Cardiac septum (tissue), 1 donor: ENCODE measurements at regions not wholly inside any gene's neighbourhood (a gene's known extent, or its start where the extent isn't known, plus 50 kb on each side); places are given as distances from the start of the nearest gene placed in this dataset.
"Not testable (repeated sequence)": the region's sequence is repeated elsewhere in the genome, so short reads cannot be mapped to it uniquely, and the experiment has no call there.

ENCODE experiments used
- DNase-seq: peaks from one replicate; pipeline ENCODE4 v3.0.0-alpha.2; 2020; ENCODE audit warnings: low spot score
- intact Hi-C: fragments of 100-400 bp; cut with DNase I; formaldehyde crosslinking; loops from one replicate; pipeline ENCODE4 v1.14.0; 2022
- donor health status: DM: no; HTN: no; CAD: no.

DNA sequence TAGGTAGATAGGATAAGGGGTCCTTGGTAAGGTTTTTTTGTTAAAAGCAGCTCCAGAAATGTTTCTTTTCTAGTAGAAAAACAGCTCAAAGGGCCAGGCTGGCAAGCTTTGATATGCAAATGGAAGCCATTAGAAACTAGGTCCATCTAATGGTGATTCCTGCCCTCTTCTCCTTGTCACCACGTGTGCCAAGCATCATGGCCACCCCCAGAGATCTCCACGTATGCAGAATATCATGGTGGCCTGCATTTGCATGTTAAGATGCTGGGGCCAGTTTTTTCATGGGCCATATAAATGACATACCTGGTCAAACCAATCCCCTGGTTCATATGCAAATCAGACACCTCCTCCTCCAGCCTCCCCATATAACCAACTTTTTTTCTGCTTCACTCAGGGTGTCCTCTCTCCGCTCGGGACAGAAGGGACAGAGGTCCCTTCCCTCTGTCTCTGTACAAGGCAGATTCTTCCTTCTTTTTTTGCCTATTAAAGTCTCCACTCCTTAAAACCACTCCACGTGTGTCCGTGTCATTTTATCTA, 1335.9 kb downstream of the UQCRFS1 start:
- no peak for DNase-seq
- intact Hi-C loops = no loop called here

DNA sequence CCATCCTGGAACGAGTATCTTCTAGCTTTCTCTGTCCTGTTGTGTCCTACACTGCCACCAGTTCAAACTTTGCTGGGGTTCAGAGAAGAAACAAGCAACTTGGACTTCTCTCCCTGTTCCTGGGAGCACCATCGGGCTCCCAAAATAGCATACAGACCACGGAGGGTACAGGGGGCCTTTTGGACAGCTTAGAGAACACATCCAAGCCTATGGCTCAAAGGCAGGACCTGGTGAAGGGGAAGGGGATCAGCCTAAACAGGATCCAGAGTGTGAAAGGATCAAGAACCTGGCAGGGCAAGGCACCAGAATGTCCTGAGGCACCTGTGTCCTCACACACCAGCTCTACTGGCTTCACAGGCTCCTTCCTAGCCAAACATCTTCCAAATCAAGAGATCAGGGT, 1336.5 kb downstream of the UQCRFS1 start:
- no peak for DNase-seq
- intact Hi-C loops = no loop called here

DNA sequence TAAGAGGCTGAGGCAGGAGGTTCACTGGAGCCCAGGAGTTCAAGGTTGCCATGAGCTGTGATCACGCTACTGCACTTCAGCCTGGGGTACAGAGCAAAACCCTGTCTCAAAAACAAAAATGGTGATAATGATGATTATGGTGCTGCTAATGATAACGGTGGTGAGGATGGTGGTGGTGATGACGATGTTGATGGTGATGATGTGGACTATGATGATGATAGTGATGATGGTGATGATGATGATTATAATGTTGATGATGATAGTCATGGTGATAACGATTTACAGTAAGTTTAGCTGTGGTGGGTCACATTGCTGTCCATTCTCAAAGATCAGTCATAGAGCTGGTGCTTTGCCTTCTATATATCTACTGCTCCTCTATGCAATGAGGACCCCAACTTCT, 1340.6 kb downstream of the UQCRFS1 start:
- DNase-seq = no peak
- intact Hi-C loops = no loop called here

DNA sequence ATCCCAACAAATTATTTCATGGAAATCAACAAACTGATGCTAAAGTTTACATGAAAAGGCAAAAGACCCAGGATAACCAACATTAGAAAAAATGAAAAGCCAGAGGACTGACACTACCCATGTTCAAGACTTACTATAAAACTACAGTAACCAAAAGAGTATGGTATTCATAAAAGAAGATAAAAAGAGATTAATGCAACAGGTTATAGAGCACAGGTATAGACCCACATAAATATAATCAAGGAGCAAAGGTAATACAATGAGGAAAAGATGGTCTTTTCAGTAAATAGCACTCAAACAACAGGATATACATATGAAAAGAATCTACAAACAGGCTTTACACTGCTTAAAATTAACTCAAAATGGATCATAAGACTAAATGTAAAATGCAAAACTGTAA, 1342.7 kb downstream of the UQCRFS1 start:
- DNase-seq = no peak
- intact Hi-C loops = no loop called here

DNA sequence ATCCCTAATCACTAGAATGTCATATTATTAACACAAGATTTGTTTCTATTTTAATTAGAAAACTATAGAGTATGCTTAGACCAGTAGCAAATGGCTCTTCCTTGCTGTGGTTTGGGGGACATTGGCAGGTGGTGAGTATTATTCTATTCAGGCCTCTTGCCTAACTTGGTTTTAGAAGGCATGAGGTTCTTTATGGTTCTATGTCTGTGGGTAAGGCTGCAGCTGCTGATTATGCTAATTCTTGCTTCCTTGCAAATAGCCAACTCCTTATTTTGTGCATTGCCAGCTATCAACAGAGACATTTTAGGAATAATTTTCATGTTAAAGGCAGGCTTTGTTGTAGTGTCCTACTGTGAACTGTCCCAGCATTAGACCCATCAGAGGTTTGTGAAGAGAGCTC, 1344.9 kb downstream of the UQCRFS1 start:
- intact Hi-C loops = no loop called here
- no peak for DNase-seq

DNA sequence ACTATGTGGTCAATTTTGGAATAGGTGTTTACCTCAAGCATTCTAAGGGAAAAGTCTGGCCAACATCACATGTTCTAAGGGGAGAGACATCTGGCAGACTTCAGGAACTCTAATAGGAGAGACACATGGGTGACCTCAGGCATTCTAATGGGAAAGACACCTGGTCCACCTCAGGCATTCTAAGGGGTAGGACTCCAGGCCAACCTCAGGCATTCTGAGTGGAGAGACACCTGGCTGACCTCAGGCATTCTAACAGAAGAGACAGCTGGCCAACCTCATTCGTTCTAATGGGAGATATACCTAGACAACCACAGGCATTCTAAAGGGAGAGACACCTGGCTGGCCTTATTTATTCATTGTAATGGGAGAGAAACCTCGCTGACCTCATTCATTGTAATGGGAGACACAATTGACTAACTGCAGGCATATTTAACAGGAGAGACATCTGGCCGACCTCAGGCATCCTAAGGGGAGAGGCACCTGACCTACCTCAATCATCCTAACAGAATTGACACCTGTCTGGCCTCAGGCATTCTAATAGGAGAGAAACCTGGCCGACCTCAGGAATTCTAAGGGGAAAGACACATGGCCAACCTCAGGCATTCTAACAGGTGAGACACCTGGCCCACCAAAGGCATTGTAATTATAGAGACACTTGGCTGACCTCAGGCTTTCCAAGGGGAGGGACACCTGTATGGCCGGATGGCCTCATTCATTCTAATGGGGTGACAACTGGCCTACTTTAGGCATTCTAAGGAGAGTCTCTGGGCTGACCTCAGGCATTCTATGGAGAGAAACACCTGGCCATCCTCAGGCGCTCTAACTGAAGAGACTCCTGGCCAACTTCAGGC, 1346.8 kb downstream of the UQCRFS1 start:
- intact Hi-C loops = no loop called here
- no peak for DNase-seq

DNA sequence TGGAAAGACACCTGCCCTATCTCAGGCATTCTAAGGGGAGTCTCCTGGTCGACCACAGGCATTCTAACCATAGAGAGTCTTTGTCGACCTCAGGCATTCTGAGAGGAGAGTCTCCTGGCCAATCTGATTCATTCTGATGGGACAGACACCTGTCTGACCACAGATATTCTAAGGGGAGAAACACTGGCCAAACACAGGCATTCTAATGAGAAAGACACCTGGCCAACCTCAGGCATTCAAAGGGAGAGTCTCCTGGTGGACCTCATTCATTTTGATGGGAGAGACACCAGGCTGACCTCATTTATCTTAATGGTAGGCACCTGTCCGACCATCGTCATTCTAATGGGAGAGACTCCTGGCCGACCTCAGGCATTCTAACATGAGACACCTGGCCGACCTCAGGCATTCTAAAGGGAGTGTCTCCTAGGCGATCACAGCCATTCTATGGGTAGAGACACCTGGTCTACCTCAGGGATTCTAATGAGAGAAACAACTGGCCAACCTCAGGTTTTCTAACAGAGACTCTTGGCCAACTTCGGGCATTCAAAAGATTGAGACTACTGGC, 1351.5 kb downstream of the UQCRFS1 start:
- no peak for DNase-seq
- intact Hi-C loops = no loop called here

DNA sequence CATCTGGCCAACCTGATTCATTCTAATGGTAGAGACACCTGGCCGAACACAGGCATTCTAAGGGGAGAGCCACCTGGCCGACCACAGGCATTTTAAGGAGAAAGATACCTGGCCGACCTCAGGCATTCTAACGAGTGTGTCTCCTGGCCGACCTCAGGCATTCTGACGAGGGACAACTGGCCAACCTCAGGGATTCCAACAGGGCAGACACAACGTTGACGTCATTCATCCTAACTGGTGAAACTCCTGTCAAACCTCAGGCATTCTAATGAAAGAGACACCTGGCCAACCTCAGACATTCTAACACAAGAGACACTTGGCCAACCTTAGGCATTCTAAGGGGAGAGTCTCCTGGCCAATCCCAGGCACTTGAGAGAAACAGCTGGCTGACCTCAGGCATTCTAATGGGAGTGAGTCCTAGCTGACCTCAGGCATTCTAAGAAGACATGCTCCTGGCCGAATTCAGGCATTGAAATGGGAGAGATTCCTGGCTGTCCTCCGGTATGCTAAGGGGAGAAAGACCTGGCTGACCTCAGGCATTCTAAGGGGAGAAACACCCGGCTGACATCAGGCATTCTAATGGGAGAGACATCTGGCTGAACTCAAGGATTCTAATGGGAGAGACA, 1352.5 kb downstream of the UQCRFS1 start:
- DNase-seq = no peak
- intact Hi-C loops = no loop called here

DNA sequence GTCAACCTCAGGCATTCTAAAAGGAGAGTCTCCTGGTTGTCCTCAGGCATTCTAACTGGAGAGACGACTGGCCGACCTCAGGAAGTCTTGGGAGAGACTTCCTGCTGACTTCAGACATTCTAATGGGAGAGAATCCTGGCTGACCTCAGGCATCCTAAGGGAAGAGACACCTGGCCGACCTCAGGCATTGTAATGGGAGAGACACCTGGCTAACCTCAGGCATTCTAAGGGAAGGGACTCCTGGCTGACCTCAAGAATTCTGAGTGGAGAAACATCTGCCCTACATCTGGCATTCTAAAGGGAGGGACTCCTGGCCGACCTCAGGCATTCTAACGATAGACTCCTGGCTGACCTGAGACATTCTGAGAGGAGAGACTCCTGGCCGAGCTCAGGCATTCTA, 1353.3 kb downstream of the UQCRFS1 start:
- no peak for DNase-seq
- intact Hi-C loops = no loop called here

DNA sequence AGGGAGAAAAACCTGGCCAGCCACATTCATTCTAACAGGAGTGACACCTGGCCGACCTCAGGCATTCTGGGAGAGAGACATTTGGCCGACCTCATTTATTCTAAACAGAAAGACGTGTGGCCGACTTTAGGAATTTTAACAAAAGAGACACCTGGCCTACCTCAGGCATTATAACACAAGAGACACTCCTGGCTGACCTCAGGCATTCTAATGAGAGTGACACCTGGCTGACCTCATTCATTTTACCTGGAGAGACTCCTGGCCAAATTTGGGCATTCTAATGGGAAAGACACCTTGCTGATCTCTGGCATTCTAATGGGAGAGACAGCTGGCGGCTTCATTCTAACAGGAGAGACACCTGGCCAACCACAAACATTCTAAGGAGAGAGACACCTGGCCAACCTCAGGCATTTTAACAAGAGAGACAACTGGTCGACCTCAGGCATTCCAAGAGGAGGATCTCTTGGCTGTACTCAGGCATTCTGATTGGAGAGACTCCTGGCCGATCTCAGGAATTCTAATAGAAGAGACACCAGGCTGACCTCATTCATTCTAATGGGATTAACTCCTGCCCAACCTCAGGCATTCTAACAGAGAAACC, 1353.9 kb downstream of the UQCRFS1 start:
- DNase-seq = no peak
- intact Hi-C loops = no loop called here

DNA sequence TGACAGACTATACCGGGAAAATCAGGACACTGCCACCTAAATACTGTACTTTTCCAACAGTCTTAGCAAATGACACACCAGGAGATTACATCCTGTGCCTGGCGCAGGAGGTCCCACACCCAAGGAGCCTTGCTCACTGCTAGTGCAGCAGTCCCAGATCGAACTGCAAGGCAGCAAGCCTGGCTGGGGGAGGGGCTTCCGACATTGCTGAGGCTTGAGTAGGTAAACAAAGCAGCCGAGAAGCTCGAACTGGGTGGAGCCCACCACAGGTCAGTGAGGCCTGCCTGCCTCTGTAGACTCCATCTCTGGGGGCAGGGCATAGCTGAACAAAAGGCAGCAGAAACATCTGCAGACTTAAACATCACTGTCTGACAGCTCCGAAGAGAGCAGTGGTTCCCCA, 1360.0 kb downstream of the UQCRFS1 start:
- intact Hi-C loops, DNase-seq: not testable (repeated sequence)

DNA sequence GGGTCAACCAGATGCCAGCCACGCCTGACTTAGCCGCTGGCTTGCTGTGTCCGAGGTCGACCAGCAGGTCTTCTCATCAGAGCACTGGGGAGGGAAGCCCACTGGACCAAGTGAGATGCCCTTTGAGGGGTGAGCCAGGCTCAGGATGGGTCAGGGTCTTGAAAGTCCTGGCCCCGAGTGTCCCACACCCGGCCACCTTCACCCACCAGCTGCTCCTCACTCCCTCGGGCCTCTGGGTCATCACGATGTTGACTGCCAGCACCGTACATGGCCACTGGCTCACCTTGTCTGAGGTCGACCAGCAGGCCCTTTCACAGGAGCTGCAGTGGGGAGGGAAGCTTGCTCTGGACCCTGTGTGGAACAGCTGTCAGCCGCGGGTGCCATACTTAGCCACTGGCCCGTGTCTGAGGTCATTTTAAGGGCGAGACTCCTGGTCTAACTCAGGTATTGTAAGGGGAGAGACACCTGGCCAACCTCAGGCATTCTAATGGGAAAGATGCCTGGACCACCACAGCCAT, 1361.3 kb downstream of the UQCRFS1 start:
- intact Hi-C loops = no loop called here
- DNase-seq = no peak

DNA sequence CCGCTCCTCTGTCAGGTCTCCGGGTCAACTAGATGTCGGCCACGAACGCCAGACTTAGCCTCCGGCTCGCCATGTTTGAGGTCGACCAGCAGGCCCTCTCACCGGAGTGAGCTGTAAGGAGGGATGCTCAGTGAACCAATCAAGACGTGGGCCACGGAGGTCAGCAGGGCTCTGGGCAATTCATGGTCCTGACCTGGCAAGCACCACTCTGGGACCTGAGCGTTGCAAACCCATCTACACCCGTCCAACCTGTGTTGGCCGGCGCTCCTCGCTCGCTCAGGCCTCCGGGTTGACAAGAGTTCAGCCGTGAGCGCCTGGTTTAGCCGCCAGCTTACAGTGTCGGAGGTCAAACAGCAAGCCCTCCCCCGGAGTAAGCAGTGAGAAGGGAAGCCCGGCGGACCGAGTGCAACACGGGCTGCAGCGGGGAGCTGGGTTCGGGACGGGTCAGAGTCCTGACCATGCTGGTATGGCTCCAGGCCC, 1361.9 kb downstream of the UQCRFS1 start:
- no peak for DNase-seq
- intact Hi-C loops = no loop called here

DNA sequence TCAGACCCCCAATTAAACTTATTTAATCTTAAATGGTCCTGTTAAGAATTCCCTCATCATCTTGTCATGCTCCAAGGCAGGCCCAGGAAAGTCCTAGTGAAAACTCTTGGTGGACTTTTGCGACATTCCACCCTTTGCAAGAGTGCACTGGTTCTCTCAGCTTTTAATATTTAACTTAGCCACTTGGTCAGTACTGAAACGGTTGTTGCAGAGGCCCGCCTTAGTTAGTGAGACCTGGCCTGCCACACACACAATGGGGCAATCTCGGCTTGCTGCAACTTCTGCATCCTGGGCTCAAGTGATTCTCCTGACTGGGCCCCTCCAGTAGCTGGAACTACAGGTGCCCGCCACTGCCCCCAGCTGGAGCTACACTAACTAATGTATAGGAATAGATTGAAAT, 1366.0 kb downstream of the UQCRFS1 start:
- DNase-seq = no peak
- intact Hi-C loops = no loop called here

DNA sequence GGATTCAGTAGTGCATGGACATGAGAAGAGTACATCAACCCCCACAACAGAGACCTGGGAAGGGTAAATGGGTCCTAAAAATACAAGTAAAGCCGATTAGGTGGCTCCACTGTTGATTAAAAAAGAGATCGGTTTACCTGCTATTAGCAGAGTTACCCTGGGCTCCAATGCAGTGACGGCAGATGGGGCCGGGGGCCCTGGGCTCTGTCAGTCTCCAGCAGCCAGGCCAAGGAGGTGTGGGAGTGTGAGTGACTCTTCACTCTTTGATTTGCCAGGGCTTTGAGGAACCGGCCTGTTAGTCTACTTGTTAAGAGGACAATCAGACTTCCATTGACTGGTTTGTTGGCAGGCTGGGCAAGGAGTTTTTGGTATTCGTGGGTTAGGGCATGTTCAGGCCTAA, 1368.7 kb downstream of the UQCRFS1 start:
- no peak for DNase-seq
- intact Hi-C loops = no loop called here

DNA sequence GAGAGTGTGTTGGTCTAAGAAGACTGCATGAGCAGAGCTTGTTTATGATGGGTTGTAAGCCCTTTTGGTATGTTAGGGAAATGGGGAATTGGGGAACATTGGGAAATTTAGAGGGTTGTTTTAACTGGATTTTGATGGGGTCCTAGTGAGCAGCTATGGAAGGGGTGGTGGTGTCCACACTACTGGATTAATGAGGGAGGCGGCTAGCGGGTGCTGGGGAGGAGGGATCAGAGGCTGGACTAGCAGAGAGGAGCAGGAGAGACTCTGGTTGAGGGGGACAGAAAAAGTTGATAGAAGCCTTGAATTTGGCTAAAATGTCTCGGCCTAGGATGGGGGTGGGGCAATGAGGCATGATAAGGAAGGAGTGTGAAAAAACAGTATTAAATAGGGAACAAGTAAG, 1369.1 kb downstream of the UQCRFS1 start:
- intact Hi-C loops = no loop called here

DNA sequence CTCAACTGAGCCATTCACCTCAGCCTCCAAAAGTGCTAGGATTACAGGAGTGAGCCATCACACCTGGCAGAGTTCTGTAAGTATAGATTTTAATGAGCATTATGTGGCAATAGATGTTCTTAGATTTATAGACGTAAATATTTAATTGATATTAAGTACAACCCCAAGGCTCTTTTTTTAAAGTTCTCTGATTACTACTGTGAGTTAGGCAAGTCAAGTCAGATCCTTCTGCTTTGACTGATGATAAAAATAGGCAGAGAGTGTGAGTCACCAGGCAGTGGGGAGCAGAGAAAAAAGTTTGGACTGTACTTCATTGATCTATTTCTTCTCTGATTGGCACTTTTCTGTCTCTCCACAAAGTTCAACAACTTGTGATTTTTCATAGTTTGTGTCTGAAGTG, 1379.9 kb downstream of the UQCRFS1 start:
- no peak for DNase-seq
- intact Hi-C loops = no loop called here

More for the DNA sequence above, 1369.1 kb downstream of the UQCRFS1 start:
- DNase-seq = no peak

DNA sequence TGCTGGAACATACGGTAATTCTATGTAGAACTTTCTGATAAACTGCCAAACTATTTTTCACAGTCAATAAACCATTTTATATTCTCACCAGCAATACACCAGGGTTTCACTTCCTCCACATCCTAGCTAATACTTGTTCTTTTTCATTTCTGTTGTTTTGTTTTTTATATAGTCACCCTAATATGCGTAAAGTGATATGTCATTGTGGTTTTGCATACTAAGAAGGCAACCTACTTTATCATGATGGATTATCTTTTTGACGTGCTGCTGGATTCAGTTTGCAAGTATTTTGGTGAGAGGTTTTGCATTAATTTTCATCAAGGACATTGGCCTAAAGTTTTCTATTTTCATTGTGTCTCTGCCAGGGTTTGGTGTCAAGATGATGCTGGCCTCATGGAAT, 1384.1 kb downstream of the UQCRFS1 start:
- intact Hi-C loops = no loop called here
- no peak for DNase-seq

DNA sequence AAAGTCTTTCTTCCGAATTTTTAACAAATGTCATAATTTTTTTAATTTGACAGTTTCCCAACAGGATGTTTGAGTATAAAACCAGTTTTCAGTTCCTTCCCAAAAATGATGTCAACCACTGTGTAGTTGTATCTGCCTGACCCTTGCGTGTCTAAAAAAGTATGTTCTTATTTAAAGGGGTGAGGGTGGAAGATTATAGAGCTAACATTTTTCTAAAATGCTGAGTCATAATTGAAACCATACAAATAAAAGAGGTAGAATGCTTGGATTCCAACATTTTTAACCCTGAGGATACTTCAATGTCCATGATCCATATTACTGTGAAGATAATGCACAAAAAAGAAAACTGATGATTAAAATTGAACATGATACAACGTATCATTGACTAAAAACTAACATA, 1388.8 kb downstream of the UQCRFS1 start:
- intact Hi-C loops = no loop called here
- no peak for DNase-seq

DNA sequence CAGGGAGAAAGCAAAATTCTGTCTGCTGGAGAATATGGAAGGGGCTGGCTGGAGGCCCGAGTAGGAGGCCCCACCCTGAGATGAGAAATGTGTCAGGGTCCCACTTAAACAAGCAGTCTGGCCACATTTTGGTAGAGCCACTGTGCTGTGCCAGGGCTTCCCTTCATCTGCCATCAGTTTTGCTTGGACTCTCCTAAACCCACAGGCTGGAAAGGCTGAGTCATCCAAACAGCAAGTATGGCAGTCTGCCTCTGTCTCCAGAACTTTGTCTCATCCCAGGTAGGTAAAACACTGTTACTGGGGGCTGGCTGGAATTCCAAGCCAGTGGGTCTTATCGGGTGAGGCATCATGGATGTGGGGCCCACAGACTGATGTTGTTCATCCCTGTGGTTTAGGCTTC, 1390.6 kb downstream of the UQCRFS1 start:
- intact Hi-C loops = no loop called here
- DNase-seq = no peak
